UCSD-AML1 (cell line): ENCODE measurements at regions not wholly inside any gene's neighbourhood (a gene's known extent, or its start where the extent isn't known, plus 50 kb on each side); places are given as distances from the start of the nearest gene placed in this dataset.
A peak's percentile ranks its signal among the peaks of the same experiment; 100 is the strongest.
"Not testable (repeated sequence)": the region's sequence is repeated elsewhere in the genome, so short reads cannot be mapped to it uniquely, and the experiment has no call there.

ENCODE experiments used
- DNase-seq: peaks from one replicate; lab custom pipeline; 2025; ENCODE audit not compliant: unreplicated experiment; lab: John Stamatoyannopoulos, UW

- DNase-seq = not testable (repeated sequence)
Measured at GRCh38 chr4:86478151-86478550, 116.0 kb upstream of the PTPN13 start.

DNA sequence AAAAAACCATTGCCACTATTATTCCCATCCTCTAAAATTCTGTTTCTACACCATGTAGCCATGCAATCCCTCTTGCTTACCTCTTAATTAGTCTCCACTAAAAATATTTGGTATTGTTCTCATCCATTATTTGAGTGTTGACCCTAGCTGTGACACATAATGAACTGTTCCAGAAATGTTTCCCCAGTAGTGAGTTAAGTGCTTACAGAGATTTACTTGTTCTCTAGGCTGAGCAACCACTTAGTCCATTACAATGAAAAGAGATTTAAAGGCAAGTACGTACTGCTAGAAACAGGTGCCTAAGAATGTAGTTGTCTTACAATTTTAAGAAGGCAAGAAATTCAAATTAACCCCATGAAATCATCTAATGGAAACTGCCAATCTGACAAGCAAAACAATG lies 112.7 kb upstream of the PTPN13 start:
- DNase-seq = no peak

DNA sequence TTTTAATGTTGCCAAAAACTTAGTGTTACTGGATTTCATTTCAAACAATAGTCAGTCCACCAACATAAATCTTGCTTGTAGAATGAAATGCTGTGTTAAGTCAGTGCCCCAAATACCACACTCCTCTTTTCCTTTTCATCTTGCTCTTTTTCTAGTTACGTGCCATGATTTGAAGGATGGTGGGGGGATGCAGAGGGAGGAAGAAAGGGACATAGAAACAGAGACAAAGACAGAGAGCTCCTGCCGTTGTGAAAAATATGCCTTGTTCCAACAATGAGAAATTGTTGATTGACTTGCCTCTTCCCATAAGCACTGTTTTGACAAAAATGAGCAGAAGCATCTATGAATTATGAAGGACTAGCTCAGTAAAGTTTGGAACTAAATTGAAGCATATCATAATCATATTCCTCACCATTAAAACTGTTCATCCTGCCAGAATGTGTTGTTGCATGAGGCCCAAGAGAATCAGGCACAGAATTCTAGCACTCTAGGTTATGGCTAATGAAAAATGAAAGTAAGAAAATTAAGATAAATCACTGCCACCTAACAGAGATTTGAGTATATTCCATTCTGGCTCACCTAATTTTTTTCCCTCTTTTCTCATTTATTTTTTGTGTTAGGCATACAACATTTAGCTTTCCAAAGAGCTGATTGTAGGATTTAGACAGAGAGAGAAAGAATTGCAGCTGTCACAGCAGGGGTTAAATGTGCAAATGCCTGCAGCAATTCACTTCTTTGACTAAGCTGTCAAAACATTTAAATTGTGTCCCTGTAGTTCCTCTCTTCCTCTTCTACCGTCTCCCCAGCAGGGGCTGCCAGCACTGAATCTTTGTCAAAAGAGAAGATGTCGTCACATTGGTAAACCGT lies 111.6 kb upstream of the PTPN13 start:
- no peak for DNase-seq

GRCh38 chr4:86483173-86483490 lies 111.0 kb upstream of the PTPN13 start:
- no peak for DNase-seq

DNA sequence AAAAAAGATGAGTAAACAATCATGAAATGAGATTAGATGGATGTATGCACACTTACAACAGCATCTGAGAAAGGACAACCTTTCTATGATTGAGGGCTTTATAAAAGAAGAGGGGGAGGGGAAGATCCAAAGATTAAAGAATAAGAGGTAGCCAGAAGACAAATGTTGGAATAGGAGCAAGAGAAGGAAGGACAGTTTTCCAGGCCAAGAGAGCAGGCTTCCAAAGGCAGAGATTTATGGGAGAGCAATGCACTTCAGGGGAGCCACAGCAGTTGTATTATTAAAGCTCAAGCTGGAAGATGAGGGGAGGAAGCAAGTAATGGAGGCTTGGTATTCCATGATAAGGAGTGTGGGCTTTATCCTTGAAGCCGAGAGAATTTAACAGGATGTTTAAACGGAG lies 110.3 kb upstream of the PTPN13 start:
- no peak for DNase-seq

GRCh38 chr4:86484241-86484640 lies 109.9 kb upstream of the PTPN13 start:
- no peak for DNase-seq

GRCh38 chr4:86487738-86488348 lies 106.3 kb upstream of the PTPN13 start:
- DNase-seq = no peak

- DNase-seq = peak; percentile 15
Measured at GRCh38 chr4:86493460-86493859, 100.7 kb upstream of the PTPN13 start.

GRCh38 chr4:86496094-86497080 lies 97.7 kb upstream of the PTPN13 start:
- DNase-seq = peak; percentile 11

DNA sequence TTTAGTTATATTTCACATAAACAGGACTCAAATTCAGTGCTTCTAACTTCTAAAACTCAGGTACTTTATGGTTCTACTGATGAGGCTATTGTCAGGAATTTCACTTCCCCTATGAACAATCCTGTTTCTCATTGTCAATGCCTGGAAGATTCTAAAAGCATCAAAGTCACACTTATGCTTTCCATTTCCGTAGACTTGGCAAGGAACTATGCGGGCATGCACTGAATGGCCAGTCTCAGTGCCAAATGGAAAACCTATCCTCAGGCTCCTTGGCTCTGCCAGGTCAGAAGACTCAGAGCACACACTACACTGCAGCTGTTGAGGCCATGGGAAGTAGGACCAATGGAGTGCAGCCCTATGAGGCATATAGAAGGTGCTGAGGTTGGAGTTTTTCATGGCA lies 97.0 kb upstream of the PTPN13 start:
- no peak for DNase-seq

- DNase-seq = peak; percentile 11
Measured at GRCh38 chr4:86497980-86498862, 95.9 kb upstream of the PTPN13 start.

GRCh38 chr4:86498863-86499166 lies 95.3 kb upstream of the PTPN13 start:
- DNase-seq = no peak

DNA sequence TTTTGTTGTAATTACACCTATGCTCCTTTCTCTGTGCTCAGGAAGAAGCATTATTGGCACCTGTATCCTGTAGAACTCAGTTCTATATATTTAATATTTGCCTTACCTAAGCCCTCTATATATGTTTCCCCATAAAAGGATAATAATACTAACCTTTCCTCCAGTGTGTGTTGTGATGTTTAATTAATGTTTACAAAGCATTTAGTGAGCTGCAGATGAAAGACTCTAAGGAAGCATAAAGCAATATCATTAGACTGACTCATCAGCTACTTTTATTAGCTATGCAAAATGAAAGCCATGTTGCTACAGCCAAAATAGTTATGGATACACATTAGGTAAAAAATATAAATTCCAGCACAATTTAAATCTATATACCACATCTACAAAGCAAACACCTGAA lies 93.6 kb upstream of the PTPN13 start:
- DNase-seq = no peak

DNA sequence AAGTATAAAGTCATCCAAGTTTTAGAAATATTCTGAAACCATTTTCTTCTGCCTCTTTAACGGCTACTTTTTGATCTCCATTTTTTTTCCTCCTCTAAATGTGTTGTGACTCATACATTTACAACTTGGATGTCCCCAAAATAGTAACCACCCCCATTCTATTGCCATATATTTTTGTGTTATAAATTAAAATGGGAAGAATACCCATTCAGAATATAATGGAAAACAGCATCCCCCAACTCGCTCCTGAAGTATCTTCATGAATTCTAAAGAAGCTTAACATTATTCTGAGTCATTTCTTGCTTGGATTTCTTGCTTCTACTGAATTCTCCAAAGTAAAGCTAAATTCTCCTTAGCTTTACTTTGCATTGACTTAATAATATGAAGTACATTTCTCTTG lies 92.0 kb upstream of the PTPN13 start:
- no peak for DNase-seq

GRCh38 chr4:86506591-86506990 lies 87.5 kb upstream of the PTPN13 start:
- DNase-seq = no peak

GRCh38 chr4:86508436-86508835 lies 85.7 kb upstream of the PTPN13 start:
- no peak for DNase-seq

- DNase-seq = no peak
Measured at GRCh38 chr4:86511590-86511989, 82.5 kb upstream of the PTPN13 start.

- no peak for DNase-seq
Measured at GRCh38 chr4:86512631-86513030, 81.5 kb upstream of the PTPN13 start.

GRCh38 chr4:86515963-86516362 lies 78.2 kb upstream of the PTPN13 start:
- not testable (repeated sequence) for DNase-seq

DNA sequence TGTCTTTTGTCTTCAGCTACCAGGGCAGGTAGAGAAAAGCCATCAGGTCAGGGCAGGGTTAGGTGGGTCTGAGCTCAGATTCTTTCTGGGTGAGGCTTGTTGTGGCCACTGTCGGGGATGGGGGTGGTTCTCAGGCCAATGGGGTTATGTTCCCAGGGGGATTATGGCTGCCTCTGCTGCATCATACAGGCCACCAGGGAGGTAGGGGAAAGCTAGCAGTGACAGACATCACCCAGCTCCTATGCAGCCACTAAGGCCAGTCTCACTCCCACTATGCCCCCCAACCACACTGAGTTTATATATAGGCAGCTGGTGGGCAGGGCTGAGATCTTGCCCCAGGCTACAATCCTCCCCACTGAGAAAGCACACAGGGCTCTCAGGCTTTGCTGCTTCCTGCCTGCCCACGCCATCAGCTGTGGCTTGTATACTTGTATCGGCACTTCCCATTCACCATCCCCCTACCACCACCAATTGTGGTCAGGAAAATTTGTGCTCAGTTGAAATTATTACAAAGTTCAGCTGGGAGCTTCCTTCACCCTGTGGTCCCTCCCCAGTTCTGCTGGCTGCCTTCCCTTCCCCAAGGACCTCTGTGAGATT lies 72.6 kb upstream of the PTPN13 start:
- peak; percentile 69 for DNase-seq
